PC-3 (cell line): ENCODE measurements at regions not wholly inside any gene's neighbourhood (a gene's known extent, or its start where the extent isn't known, plus 50 kb on each side); places are given as distances from the start of the nearest gene placed in this dataset.

Experiments used
- EZH2 ChIP-seq: fragments of 300-600 bp; sonication (generic); IDR thresholded peaks from one replicate; pipeline ENCODE4 v1.6.1; 2017; ENCODE audit warnings: antibody characterized with exemption, mild to moderate bottlenecking, low read length; ENCODE audit not compliant: unreplicated experiment
- EZH2phosphoT487 ChIP-seq: fragments of 300-600 bp; sonication (generic); IDR thresholded peaks from 2 replicates; pipeline ENCODE4 v1.6.1; 2018; ENCODE audit warnings: mild to moderate bottlenecking, antibody characterized with exemption, low read length, borderline replicate concordance
- TF ChIP-seq, protein P1 (sequence below): fragments of 300-600 bp; sonication (generic); conservative IDR thresholded peaks from 2 replicates; pipeline ENCODE4 v1.5.1; 2017; ENCODE audit warnings: antibody characterized with exemption, low read depth, mild to moderate bottlenecking, low read length

DNA sequence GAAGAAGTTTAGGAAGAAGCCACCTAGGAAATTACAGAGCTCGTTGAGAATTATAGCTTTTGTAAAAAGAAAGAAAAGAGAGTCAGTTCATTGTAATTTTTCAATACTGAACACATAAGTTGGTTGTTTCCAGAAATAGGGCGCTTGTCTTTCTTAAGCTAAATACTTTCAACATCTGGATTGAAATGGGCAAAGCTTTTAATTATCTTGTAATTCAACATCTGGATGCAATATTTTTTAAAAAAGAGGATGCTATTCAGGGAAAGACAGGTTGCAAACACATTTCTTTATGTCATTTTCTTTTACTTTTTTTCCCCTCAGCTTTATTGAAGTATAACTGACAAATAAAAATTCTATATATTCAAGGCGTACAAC lies 100.7 kb upstream of the TRPC7 start:
- TF ChIP-seq, protein P1, sequence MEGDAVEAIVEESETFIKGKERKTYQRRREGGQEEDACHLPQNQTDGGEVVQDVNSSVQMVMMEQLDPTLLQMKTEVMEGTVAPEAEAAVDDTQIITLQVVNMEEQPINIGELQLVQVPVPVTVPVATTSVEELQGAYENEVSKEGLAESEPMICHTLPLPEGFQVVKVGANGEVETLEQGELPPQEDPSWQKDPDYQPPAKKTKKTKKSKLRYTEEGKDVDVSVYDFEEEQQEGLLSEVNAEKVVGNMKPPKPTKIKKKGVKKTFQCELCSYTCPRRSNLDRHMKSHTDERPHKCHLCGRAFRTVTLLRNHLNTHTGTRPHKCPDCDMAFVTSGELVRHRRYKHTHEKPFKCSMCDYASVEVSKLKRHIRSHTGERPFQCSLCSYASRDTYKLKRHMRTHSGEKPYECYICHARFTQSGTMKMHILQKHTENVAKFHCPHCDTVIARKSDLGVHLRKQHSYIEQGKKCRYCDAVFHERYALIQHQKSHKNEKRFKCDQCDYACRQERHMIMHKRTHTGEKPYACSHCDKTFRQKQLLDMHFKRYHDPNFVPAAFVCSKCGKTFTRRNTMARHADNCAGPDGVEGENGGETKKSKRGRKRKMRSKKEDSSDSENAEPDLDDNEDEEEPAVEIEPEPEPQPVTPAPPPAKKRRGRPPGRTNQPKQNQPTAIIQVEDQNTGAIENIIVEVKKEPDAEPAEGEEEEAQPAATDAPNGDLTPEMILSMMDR, result no peak
- no peak for TF ChIP-seq EZH2
- no peak for TF ChIP-seq EZH2phosphoT487
